ENCODE measurements at regions not wholly inside any gene's neighbourhood (a gene's known extent, or its start where the extent isn't known, plus 50 kb on each side); places are given as distances from the start of the nearest gene placed in this dataset.

DNA sequence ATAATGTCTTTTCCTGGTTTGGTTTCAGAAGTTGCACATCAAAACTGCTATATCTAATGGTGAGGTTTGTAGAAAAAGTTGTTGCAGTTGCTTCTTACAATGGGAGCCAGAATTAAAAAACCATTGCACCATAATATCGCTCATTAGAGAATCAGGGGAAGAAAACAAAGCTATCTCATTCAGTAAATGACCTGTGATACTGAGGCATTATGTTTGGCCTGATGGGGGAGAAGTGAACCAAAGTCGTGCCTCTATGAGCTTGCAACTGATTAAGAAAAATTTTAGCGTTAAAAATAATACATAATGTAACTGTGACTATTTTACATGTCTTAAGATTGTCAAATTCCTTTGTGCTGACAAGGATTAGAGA is 60.2 kb upstream of the ARHGEF26 start:
- DNase-seq (ENCODE audit: low read depth), result no peak
- no peak overlapping the region for H3K4me3 ChIP-seq (ENCODE audit: low read depth, low read length)
- TF ChIP-seq, protein P1, sequence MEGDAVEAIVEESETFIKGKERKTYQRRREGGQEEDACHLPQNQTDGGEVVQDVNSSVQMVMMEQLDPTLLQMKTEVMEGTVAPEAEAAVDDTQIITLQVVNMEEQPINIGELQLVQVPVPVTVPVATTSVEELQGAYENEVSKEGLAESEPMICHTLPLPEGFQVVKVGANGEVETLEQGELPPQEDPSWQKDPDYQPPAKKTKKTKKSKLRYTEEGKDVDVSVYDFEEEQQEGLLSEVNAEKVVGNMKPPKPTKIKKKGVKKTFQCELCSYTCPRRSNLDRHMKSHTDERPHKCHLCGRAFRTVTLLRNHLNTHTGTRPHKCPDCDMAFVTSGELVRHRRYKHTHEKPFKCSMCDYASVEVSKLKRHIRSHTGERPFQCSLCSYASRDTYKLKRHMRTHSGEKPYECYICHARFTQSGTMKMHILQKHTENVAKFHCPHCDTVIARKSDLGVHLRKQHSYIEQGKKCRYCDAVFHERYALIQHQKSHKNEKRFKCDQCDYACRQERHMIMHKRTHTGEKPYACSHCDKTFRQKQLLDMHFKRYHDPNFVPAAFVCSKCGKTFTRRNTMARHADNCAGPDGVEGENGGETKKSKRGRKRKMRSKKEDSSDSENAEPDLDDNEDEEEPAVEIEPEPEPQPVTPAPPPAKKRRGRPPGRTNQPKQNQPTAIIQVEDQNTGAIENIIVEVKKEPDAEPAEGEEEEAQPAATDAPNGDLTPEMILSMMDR (conservative IDR thresholded peaks at IDR 0.05; ENCODE audit: low read depth, low read length), result no peak

DNA sequence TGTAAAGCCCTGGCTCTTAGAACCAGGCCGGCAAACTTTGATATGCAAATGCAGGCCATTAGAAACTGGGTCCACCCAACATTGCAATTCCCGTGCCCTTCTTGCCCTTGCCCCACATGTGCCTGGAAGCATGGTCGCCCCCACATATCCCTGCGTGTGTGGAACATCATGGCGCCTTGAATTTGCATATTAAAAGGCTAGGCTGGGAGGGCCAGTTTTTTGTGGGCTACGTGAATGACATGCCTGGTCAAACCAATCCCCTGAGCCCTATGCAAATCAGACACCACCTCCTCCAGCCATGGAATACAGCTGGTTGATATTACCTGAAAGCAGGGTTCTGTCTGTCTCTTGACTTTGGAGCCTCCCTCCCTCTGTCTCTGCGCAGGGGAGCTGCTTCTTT is 58.7 kb upstream of the ARHGEF26 start:
- TF ChIP-seq, protein P1 (conservative IDR thresholded peaks at IDR 0.05; ENCODE audit: low read depth, low read length), result no peak
- no peak for DNase-seq (ENCODE audit: low read depth)
- H3K4me3 ChIP-seq (ENCODE audit: low read depth, low read length), result no peak overlapping the region

- TF ChIP-seq, protein P1 (conservative IDR thresholded peaks at IDR 0.05; ENCODE audit: low read depth, low read length), result no peak
- no peak for DNase-seq (ENCODE audit: low read depth)
- H3K4me3 ChIP-seq (ENCODE audit: low read depth, low read length), result no peak overlapping the region
These were observed 50.0 kb upstream of the ARHGEF26 start for GRCh38 chr3:154071146-154071545.

All from choroid plexus epithelial cell (primary cell).